BJ (cell line): ENCODE measurements at regions not wholly inside any gene's neighbourhood (a gene's known extent, or its start where the extent isn't known, plus 50 kb on each side); places are given as distances from the start of the nearest gene placed in this dataset.

Experiments
- CTCF ChIA-PET: fragments of 350-600 bp; formaldehyde crosslinking; extraction: SDS; loops from one replicate; lab custom pipeline; 2021; ENCODE audit warnings: antibody characterized with exemption, inconsistent platforms; lab: Yijun Ruan, JAX
- POLR2A ChIA-PET: fragments of 300-600 bp; sonication (Branson Sonifier 250); formaldehyde crosslinking; extraction: SDS; loops from one replicate; lab custom pipeline; 2021; ENCODE audit warnings: antibody characterized with exemption; lab: Charles Lee
- DNase-seq: peaks from one replicate; pipeline ENCODE4 v3.0.0-alpha.2; 2011; ENCODE audit warnings: low read depth
- H3K27me3 ChIP-seq: 2 replicates; pipeline ENCODE4 v1.6.0; 2011; ENCODE audit warnings: low read length; ENCODE audit not compliant: control insufficient read depth, insufficient read depth
- H3K36me3 ChIP-seq: 2 replicates; pipeline ENCODE4 v1.5.1; 2011; ENCODE audit warnings: low read length; ENCODE audit not compliant: control insufficient read depth, insufficient read depth
- H3K4me3 ChIP-seq: 2 replicates; pipeline ENCODE4 v1.5.1; 2011; ENCODE audit warnings: low read depth, mild to moderate bottlenecking, control low read depth, low read length
- TF ChIP-seq, protein P1 (sequence below): IDR thresholded peaks from 2 replicates; pipeline ENCODE4 v1.5.1; 2011; ENCODE audit warnings: low read depth, mild to moderate bottlenecking, control low read depth, inconsistent platforms, low read length, moderate library complexity; ENCODE audit not compliant: insufficient read depth

DNA sequence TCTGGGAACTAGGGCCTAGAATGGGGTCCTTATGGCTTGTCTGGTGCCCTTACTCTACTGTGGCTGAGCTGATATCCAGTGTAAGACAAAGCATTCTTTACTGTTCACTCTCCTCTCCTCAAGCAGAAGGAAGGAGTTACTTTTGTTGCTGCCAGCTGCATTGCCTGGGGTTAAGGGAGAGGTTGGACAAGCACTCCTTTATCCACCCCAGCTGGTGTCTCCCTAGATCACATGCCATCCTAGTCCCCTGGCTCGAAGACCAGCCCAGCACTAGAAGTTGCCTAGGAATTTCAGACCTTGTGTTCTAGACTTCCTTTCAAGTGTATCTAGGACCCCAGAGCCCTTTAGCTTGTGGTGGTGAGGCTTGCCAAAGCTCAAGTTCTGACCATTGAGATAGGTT is 1051.5 kb upstream of the C9orf72 start:
- no peak for DNase-seq
- H3K4me3 ChIP-seq = no peak overlapping the region
- H3K36me3 ChIP-seq = no peaks in the 10 kb centered on the region
- TF ChIP-seq, protein P1, sequence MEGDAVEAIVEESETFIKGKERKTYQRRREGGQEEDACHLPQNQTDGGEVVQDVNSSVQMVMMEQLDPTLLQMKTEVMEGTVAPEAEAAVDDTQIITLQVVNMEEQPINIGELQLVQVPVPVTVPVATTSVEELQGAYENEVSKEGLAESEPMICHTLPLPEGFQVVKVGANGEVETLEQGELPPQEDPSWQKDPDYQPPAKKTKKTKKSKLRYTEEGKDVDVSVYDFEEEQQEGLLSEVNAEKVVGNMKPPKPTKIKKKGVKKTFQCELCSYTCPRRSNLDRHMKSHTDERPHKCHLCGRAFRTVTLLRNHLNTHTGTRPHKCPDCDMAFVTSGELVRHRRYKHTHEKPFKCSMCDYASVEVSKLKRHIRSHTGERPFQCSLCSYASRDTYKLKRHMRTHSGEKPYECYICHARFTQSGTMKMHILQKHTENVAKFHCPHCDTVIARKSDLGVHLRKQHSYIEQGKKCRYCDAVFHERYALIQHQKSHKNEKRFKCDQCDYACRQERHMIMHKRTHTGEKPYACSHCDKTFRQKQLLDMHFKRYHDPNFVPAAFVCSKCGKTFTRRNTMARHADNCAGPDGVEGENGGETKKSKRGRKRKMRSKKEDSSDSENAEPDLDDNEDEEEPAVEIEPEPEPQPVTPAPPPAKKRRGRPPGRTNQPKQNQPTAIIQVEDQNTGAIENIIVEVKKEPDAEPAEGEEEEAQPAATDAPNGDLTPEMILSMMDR = no peak
- POLR2A ChIA-PET = no interaction called here
- CTCF ChIA-PET = no interaction called here
- no peaks in the 10 kb centered on the region for H3K27me3 ChIP-seq

- no peak for DNase-seq
Measured at GRCh38 chr9:28628031-28628430, 1054.8 kb upstream of the C9orf72 start.

GRCh38 chr9:28648723-28649122 is 1075.4 kb upstream of the C9orf72 start:
- CTCF ChIA-PET = no interaction called here
- Histone ChIP-seq H3K36me3 (no peaks in the 10 kb centered on the region), H3K4me3 (no peak overlapping the region), H3K27me3 (no peaks in the 10 kb centered on the region)
- TF ChIP-seq, protein P1 = no peak
- POLR2A ChIA-PET = no interaction called here
- DNase-seq = no peak

More at GRCh38 chr9:28628031-28628430, 1054.8 kb upstream of the C9orf72 start:
- Histone ChIP-seq H3K27me3 (no peaks in the 10 kb centered on the region), H3K36me3 (no peaks in the 10 kb centered on the region), H3K4me3 (no peak overlapping the region)
- TF ChIP-seq, protein P1 = no peak
- CTCF ChIA-PET = no interaction called here
- POLR2A ChIA-PET = no interaction called here

GRCh38 chr9:28650327-28650726 is 1077.0 kb upstream of the C9orf72 start:
- TF ChIP-seq, protein P1 = no peak
- Histone ChIP-seq H3K27me3 (no peaks in the 10 kb centered on the region), H3K36me3 (no peaks in the 10 kb centered on the region), H3K4me3 (no peak overlapping the region)
- DNase-seq = no peak
- CTCF ChIA-PET = no interaction called here
- POLR2A ChIA-PET = no interaction called here

DNA sequence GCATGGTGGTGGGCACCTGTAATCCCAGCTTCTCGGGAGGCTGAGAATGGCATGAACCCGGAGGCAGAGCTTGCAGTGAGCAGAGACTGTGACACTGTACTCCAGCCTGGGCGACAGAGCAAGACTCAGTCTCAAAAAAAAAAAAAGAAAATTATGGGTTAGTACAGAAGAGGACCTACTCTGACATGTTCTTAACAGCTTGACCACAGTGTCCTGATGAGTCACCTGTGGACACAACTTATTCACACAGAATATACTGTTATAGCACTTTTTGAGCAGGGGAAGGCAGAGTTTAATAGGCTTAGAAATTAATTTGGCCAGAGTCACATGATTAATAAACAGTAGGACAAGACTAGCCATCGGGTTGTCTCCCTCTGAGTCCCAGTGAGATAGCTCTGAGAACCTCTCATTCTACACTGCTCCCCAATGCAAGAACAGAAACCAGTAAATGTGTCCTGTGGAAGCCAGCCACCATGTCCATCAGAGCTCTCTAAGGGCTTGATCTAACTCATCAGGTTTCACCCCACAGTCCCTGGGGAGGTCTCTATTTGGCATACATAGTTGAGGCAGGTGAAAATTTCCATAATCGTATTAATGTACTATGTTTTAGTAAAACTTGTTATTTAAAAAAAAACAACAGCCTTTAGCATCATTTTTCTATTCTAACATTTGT is 1077.9 kb upstream of the C9orf72 start:
- H3K4me3 ChIP-seq = no peak overlapping the region
- H3K27me3 ChIP-seq = no peaks in the 10 kb centered on the region
- ChIA-PET POLR2A (no interaction called here), CTCF (no interaction called here)
- no peaks in the 10 kb centered on the region for H3K36me3 ChIP-seq
- no peak for DNase-seq
- TF ChIP-seq, protein P1 = no peak
